ENCODE measurements at regions not wholly inside any gene's neighbourhood (a gene's known extent, or its start where the extent isn't known, plus 50 kb on each side); places are given as distances from the start of the nearest gene placed in this dataset.

GRCh38 chr12:67002720-67003119, 266.4 kb upstream of the CAND1 start:
- Histone ChIP-seq H3K9me2 (replicated peaks; ENCODE audit: low read depth, low read length) (no peaks in the 10 kb centered on the region), H3K79me2 (ENCODE audit: insufficient read depth, low read length) (no peaks in the 10 kb centered on the region), H3K9me3 (ENCODE audit: insufficient read depth, low read depth, low read length) (no peaks in the 10 kb centered on the region), H3K4me1 (ENCODE audit: insufficient read depth, low read length, poor library complexity, severe bottlenecking) (no peaks in the 10 kb centered on the region), H3F3A (ENCODE audit: low read depth) (no peaks in the 10 kb centered on the region), H2AFZ (ENCODE audit: low read length) (no peak overlapping the region), H3K9ac (ENCODE audit: low read depth, low read length, poor library complexity, severe bottlenecking) (no peak overlapping the region), H3K27me3 (ENCODE audit: insufficient read depth, low read length, poor library complexity, severe bottlenecking) (no peaks in the 10 kb centered on the region), H3K4me3 (ENCODE audit: low read length, poor library complexity, severe bottlenecking) (no peak overlapping the region), H3K36me3 (ENCODE audit: insufficient read depth, low read length) (no peaks in the 10 kb centered on the region), H3K4me2 (ENCODE audit: low read depth, low read length, poor library complexity, severe bottlenecking) (no peak overlapping the region), H4K20me1 (ENCODE audit: insufficient read depth, low read length, poor library complexity, severe bottlenecking) (no peaks in the 10 kb centered on the region)
- TF ChIP-seq CTCF (conservative IDR thresholded peaks at IDR 0.05; ENCODE audit: low read length) = no peak
- TF ChIP-seq EZH2phosphoT487 (IDR thresholded peaks at IDR 0.05; ENCODE audit: borderline replicate concordance) = no peak

GRCh38 chr12:67006610-67007009, 262.5 kb upstream of the CAND1 start:
- Histone ChIP-seq H3K9me3 (ENCODE audit: insufficient read depth, low read depth, low read length) (no peaks in the 10 kb centered on the region), H3K27me3 (ENCODE audit: insufficient read depth, low read length, poor library complexity, severe bottlenecking) (no peaks in the 10 kb centered on the region), H3K79me2 (ENCODE audit: insufficient read depth, low read length) (no peaks in the 10 kb centered on the region), H3K4me2 (ENCODE audit: low read depth, low read length, poor library complexity, severe bottlenecking) (no peak overlapping the region), H3K9me2 (replicated peaks; ENCODE audit: low read depth, low read length) (no peaks in the 10 kb centered on the region), H3K4me3 (ENCODE audit: low read length, poor library complexity, severe bottlenecking) (no peak overlapping the region), H3K9ac (ENCODE audit: low read depth, low read length, poor library complexity, severe bottlenecking) (no peak overlapping the region), H4K20me1 (ENCODE audit: insufficient read depth, low read length, poor library complexity, severe bottlenecking) (no peaks in the 10 kb centered on the region), H3K36me3 (ENCODE audit: insufficient read depth, low read length) (no peaks in the 10 kb centered on the region), H3F3A (ENCODE audit: low read depth) (no peaks in the 10 kb centered on the region), H2AFZ (ENCODE audit: low read length) (no peak overlapping the region), H3K4me1 (ENCODE audit: insufficient read depth, low read length, poor library complexity, severe bottlenecking) (no peaks in the 10 kb centered on the region)
- no peak for TF ChIP-seq CTCF (conservative IDR thresholded peaks at IDR 0.05; ENCODE audit: low read length)
- TF ChIP-seq EZH2phosphoT487 (IDR thresholded peaks at IDR 0.05; ENCODE audit: borderline replicate concordance) = no peak

GRCh38 chr12:67014642-67015041, 254.5 kb upstream of the CAND1 start:
- Histone ChIP-seq H3K4me1 (ENCODE audit: insufficient read depth, low read length, poor library complexity, severe bottlenecking) (no peaks in the 10 kb centered on the region), H3K9me3 (ENCODE audit: insufficient read depth, low read depth, low read length) (no peaks in the 10 kb centered on the region), H3F3A (ENCODE audit: low read depth) (no peaks in the 10 kb centered on the region), H3K9ac (ENCODE audit: low read depth, low read length, poor library complexity, severe bottlenecking) (no peak overlapping the region), H3K4me2 (ENCODE audit: low read depth, low read length, poor library complexity, severe bottlenecking) (no peak overlapping the region), H2AFZ (ENCODE audit: low read length) (no peak overlapping the region), H3K79me2 (ENCODE audit: insufficient read depth, low read length) (no peaks in the 10 kb centered on the region), H3K27me3 (ENCODE audit: insufficient read depth, low read length, poor library complexity, severe bottlenecking) (peaks cover 3% of the 10 kb centered on the region), H4K20me1 (ENCODE audit: insufficient read depth, low read length, poor library complexity, severe bottlenecking) (no peaks in the 10 kb centered on the region), H3K36me3 (ENCODE audit: insufficient read depth, low read length) (no peaks in the 10 kb centered on the region), H3K9me2 (replicated peaks; ENCODE audit: low read depth, low read length) (no peaks in the 10 kb centered on the region), H3K4me3 (ENCODE audit: low read length, poor library complexity, severe bottlenecking) (no peak overlapping the region)
- TF ChIP-seq CTCF (conservative IDR thresholded peaks at IDR 0.05; ENCODE audit: low read length) = no peak
- no peak for TF ChIP-seq EZH2phosphoT487 (IDR thresholded peaks at IDR 0.05; ENCODE audit: borderline replicate concordance)

Measured in Loucy (cell line).